DND-41 (cell line): ENCODE measurements at regions not wholly inside any gene's neighbourhood (a gene's known extent, or its start where the extent isn't known, plus 50 kb on each side); places are given as distances from the start of the nearest gene placed in this dataset.

Experiments used
- CTCF ChIP-seq: IDR thresholded peaks from 2 replicates; pipeline ENCODE4 v1.5.1; 2012; ENCODE audit warnings: borderline replicate concordance, low read length, moderate library complexity, mild to moderate bottlenecking; ENCODE audit not compliant: poor library complexity, severe bottlenecking; ENCODE audit errors: extremely low read depth
- EZH2 ChIP-seq: IDR thresholded peaks from 3 replicates; pipeline ENCODE4 v1.6.1; 2012; ENCODE audit warnings: borderline replicate concordance, low read depth, mild to moderate bottlenecking, moderate library complexity, low read length, inconsistent platforms; ENCODE audit not compliant: severe bottlenecking

- TF ChIP-seq CTCF = no peak
- no peak for TF ChIP-seq EZH2
These were observed 314.3 kb upstream of the CHD6 start for GRCh38 chr20:41932431-41932830.
